Hepatocyte (in vitro differentiated cells): ENCODE measurements at regions not wholly inside any gene's neighbourhood (a gene's known extent, or its start where the extent isn't known, plus 50 kb on each side); places are given as distances from the start of the nearest gene placed in this dataset.
"Not testable (repeated sequence)": the region's sequence is repeated elsewhere in the genome, so short reads cannot be mapped to it uniquely, and the experiment has no call there.

Experiments used
- DNase-seq: peaks from one replicate; pipeline ENCODE4 v3.0.0-alpha.2; 2016; ENCODE audit warnings: low spot score
- H2AFZ ChIP-seq: fragments of 200-600 bp; sonication (generic); 2 replicates; pipeline ENCODE4 v1.6.0; 2016; ENCODE audit warnings: antibody characterized with exemption, mild to moderate bottlenecking
- H3K27ac ChIP-seq: fragments of 200-600 bp; sonication (generic); 2 replicates; pipeline ENCODE4 v1.5.1; 2016; ENCODE audit warnings: mild to moderate bottlenecking
- H3K27me3 ChIP-seq: fragments of 200-600 bp; sonication (generic); 2 replicates; pipeline ENCODE4 v1.6.1; 2016
- H3K36me3 ChIP-seq: fragments of 200-600 bp; sonication (generic); replicated peaks from 2 replicates; pipeline ENCODE4 v1.5.1; 2016; ENCODE audit warnings: low read depth; ENCODE audit not compliant: insufficient read depth
- H3K4me1 ChIP-seq: fragments of 200-600 bp; sonication (generic); 2 replicates; pipeline ENCODE4 v1.5.1; 2016; ENCODE audit warnings: mild to moderate bottlenecking, moderate library complexity; ENCODE audit not compliant: insufficient read depth
- H3K4me2 ChIP-seq: fragments of 200-600 bp; sonication (generic); 2 replicates; pipeline ENCODE4 v1.6.0; 2016
- H3K4me3 ChIP-seq: fragments of 200-600 bp; sonication (generic); 2 replicates; pipeline ENCODE4 v1.5.1; 2016; ENCODE audit warnings: mild to moderate bottlenecking
- H3K79me2 ChIP-seq: fragments of 200-600 bp; sonication (generic); 2 replicates; pipeline ENCODE4 v1.6.0; 2017; ENCODE audit warnings: mild to moderate bottlenecking
- H3K9me2 ChIP-seq: fragments of 200-600 bp; sonication (generic); replicated peaks from 2 replicates; pipeline ENCODE4 v1.6.0; 2017; ENCODE audit warnings: mild to moderate bottlenecking; ENCODE audit not compliant: insufficient read depth
- H3K9me3 ChIP-seq: fragments of 200-600 bp; sonication (generic); 2 replicates; pipeline ENCODE4 v1.5.1; 2016; ENCODE audit warnings: low read depth, mild to moderate bottlenecking
- H4K20me1 ChIP-seq: fragments of 200-600 bp; sonication (generic); 2 replicates; pipeline ENCODE4 v1.6.0; 2016; ENCODE audit warnings: mild to moderate bottlenecking; ENCODE audit not compliant: insufficient read depth, poor library complexity, severe bottlenecking
- CTCF ChIP-seq: fragments of 200-600 bp; sonication (generic); IDR thresholded peaks from 2 replicates; pipeline ENCODE4 v1.5.1; 2016; ENCODE audit warnings: antibody characterized with exemption, mild to moderate bottlenecking; ENCODE audit not compliant: poor library complexity
- EZH2 ChIP-seq: fragments of 200-600 bp; sonication (generic); IDR thresholded peaks from 2 replicates; pipeline ENCODE4 v1.6.1; 2016; ENCODE audit warnings: antibody characterized with exemption, mild to moderate bottlenecking, borderline replicate concordance
- EZH2phosphoT487 ChIP-seq: fragments of 200-600 bp; sonication (generic); IDR thresholded peaks from one replicate; pipeline ENCODE4 v1.6.1; 2018; ENCODE audit warnings: antibody characterized with exemption, mild to moderate bottlenecking, low read depth, moderate library complexity; ENCODE audit not compliant: unreplicated experiment, severe bottlenecking
- whole genome bisulfite sequencing: methylation state at CpG from one replicate; pipeline ENCODE4 v1.1.6; 2016; ENCODE audit warnings: low lambda C conversion rate; ENCODE audit errors: missing lambda C conversion rate; 5-methylcytosine and 5-hydroxymethylcytosine counted together

GRCh38 chr14:53620890-53621289 lies 335.7 kb downstream of the BMP4 start:
- Histone ChIP-seq H3K79me2 (no peaks in the 10 kb centered on the region), H3K9me3 (no peaks in the 10 kb centered on the region), H3K4me1 (no peaks in the 10 kb centered on the region), H3K4me3 (no peak overlapping the region), H3K27me3 (no peaks in the 10 kb centered on the region), H4K20me1 (no peaks in the 10 kb centered on the region), H3K27ac (no peak overlapping the region), H3K9me2 (no peaks in the 10 kb centered on the region), H2AFZ (no peak overlapping the region), H3K4me2 (no peak overlapping the region), H3K36me3 (no peaks in the 10 kb centered on the region)
- TF ChIP-seq EZH2 = no peak
- DNase-seq = no peak
- 100% methylated on average over 1 of the region's 1 CpG for WGBS

- 54% methylated on average over 2 of the region's 2 CpGs for WGBS
- H3K27ac ChIP-seq = no peak overlapping the region
Measured at GRCh38 chr14:53620317-53620716, 336.3 kb downstream of the BMP4 start.

GRCh38 chr14:53619691-53620231 lies 336.9 kb downstream of the BMP4 start:
- no peak overlapping the region for H3K27ac ChIP-seq
- DNase-seq = no peak

More at GRCh38 chr14:53620317-53620716, 336.3 kb downstream of the BMP4 start:
- Histone ChIP-seq H3K27me3 (no peaks in the 10 kb centered on the region), H3K4me1 (no peaks in the 10 kb centered on the region), H3K36me3 (no peaks in the 10 kb centered on the region), H3K4me2 (no peak overlapping the region), H3K9me2 (no peaks in the 10 kb centered on the region), H2AFZ (no peak overlapping the region), H3K9me3 (no peaks in the 10 kb centered on the region), H3K79me2 (no peaks in the 10 kb centered on the region), H4K20me1 (no peaks in the 10 kb centered on the region), H3K4me3 (no peak overlapping the region)
- DNase-seq = no peak
- TF ChIP-seq CTCF (no peak), EZH2phosphoT487 (no peak), EZH2 (no peak)

GRCh38 chr14:53616536-53616935 lies 340.1 kb downstream of the BMP4 start:
- H3K4me3 ChIP-seq, H3K9me3 ChIP-seq, DNase-seq, H4K20me1 ChIP-seq, H3K27me3 ChIP-seq, H3K4me1 ChIP-seq, H3K79me2 ChIP-seq, H3K36me3 ChIP-seq, H2AFZ ChIP-seq, H3K9me2 ChIP-seq, H3K27ac ChIP-seq, H3K4me2 ChIP-seq: not testable (repeated sequence)
- WGBS = 95% methylated on average over 2 of the region's 2 CpGs

More at GRCh38 chr14:53619691-53620231, 336.9 kb downstream of the BMP4 start:
- H3K79me2 ChIP-seq = no peaks in the 10 kb centered on the region
- no peak overlapping the region for H2AFZ ChIP-seq
- H3K9me3 ChIP-seq = no peaks in the 10 kb centered on the region
- H3K9me2 ChIP-seq = no peaks in the 10 kb centered on the region
- H3K4me1 ChIP-seq = peaks cover 3% of the 10 kb centered on the region
- no peaks in the 10 kb centered on the region for H4K20me1 ChIP-seq
- H3K4me2 ChIP-seq = no peak overlapping the region
- TF ChIP-seq EZH2phosphoT487 (no peak), EZH2 (no peak), CTCF (no peak)
- no peak overlapping the region for H3K4me3 ChIP-seq
- no peaks in the 10 kb centered on the region for H3K27me3 ChIP-seq
- H3K36me3 ChIP-seq = no peaks in the 10 kb centered on the region
- WGBS = 71% methylated on average over 3 of the region's 3 CpGs
